Endodermal cell (in vitro differentiated cells): ENCODE measurements at regions not wholly inside any gene's neighbourhood (a gene's known extent, or its start where the extent isn't known, plus 50 kb on each side); places are given as distances from the start of the nearest gene placed in this dataset.

Experiments
- DNase-seq: peaks from one replicate; pipeline ENCODE4 v3.0.0-alpha.2; 2017
- H3K27ac ChIP-seq: 2 replicates; pipeline ENCODE4 v1.5.1; 2013; ENCODE audit warnings: mild to moderate bottlenecking, low read depth, low read length, moderate library complexity
- H3K27me3 ChIP-seq: 2 replicates; pipeline ENCODE4 v1.6.1; 2013; ENCODE audit warnings: mild to moderate bottlenecking, low read length, moderate library complexity; ENCODE audit not compliant: insufficient read depth, control insufficient read depth, poor library complexity, severe bottlenecking
- H3K36me3 ChIP-seq: 2 replicates; pipeline ENCODE4 v1.7.0; 2013; ENCODE audit warnings: mild to moderate bottlenecking, low read length, moderate library complexity; ENCODE audit not compliant: control insufficient read depth, insufficient read depth
- H3K4me1 ChIP-seq: one replicate; pipeline ENCODE4 v1.7.0; 2013; ENCODE audit warnings: low read length; ENCODE audit not compliant: control insufficient read depth, insufficient read depth
- H3K4me3 ChIP-seq: 2 replicates; pipeline ENCODE4 v1.5.1; 2013; ENCODE audit warnings: mild to moderate bottlenecking, low read length, moderate library complexity
- H3K9ac ChIP-seq: 2 replicates; pipeline ENCODE4 v1.6.1; 2013; ENCODE audit warnings: mild to moderate bottlenecking, low read length, moderate library complexity; ENCODE audit not compliant: poor library complexity, severe bottlenecking; ENCODE audit errors: extremely low read depth
- H3K9me3 ChIP-seq: 2 replicates; pipeline ENCODE4 v1.6.1; 2013; ENCODE audit warnings: mild to moderate bottlenecking, low read length, moderate library complexity; ENCODE audit not compliant: control insufficient read depth
- H3K27ac Mint-ChIP-seq: 2 replicates; pipeline ENCODE4 v1.8.0; 2020; ENCODE audit warnings: mixed read lengths
- H3K27me3 Mint-ChIP-seq: 2 replicates; pipeline ENCODE4 v1.8.0; 2021; ENCODE audit warnings: mild to moderate bottlenecking, mixed read lengths; ENCODE audit not compliant: insufficient read depth
- H3K36me3 Mint-ChIP-seq: 2 replicates; pipeline ENCODE4 v1.8.0; 2020; ENCODE audit warnings: low read depth, mixed read lengths
- H3K4me1 Mint-ChIP-seq: 2 replicates; pipeline ENCODE4 v1.8.0; 2020; ENCODE audit warnings: mixed read lengths
- H3K4me3 Mint-ChIP-seq: 2 replicates; pipeline ENCODE4 v1.8.0; 2020; ENCODE audit warnings: mild to moderate bottlenecking, moderate library complexity, mixed read lengths
- H3K9me3 Mint-ChIP-seq: 2 replicates; pipeline ENCODE4 v1.8.0; 2020; ENCODE audit warnings: mild to moderate bottlenecking, mixed read lengths
- CTCF ChIP-seq: fragments of 200-600 bp; sonication (generic); conservative IDR thresholded peaks from 2 replicates; pipeline ENCODE4 v1.5.0; 2021; ENCODE audit warnings: antibody characterized with exemption, mild to moderate bottlenecking
- WGBS, 2 experiments: methylation state at CpG; one replicate each; pipeline versions ENCODE4 v1.1.5 to v1.1.7; 2013; ENCODE audit warnings: missing lambda C conversion rate in 2 of 2, mixed read lengths in 1 of 2; ENCODE audit not compliant: insufficient coverage in 1 of 2, insufficient read length in 1 of 2; 5-methylcytosine and 5-hydroxymethylcytosine counted together

- H3K4me3 ChIP-seq = no peak overlapping the region
- Mint-ChIP-seq H3K27ac (no peak overlapping the region), H3K36me3 (no peaks in the 10 kb centered on the region), H3K4me1 (peaks cover 32% of the 10 kb centered on the region), H3K4me3 (no peak overlapping the region), H3K9me3 (no peaks in the 10 kb centered on the region), H3K27me3 (peaks cover 2% of the 10 kb centered on the region)
- no peak for DNase-seq
- no peak overlapping the region for H3K9ac ChIP-seq
- H3K27me3 ChIP-seq = no peaks in the 10 kb centered on the region
- no peak overlapping the region for H3K27ac ChIP-seq
- no peaks in the 10 kb centered on the region for H3K36me3 ChIP-seq
- no peaks in the 10 kb centered on the region for H3K9me3 ChIP-seq
- WGBS, 2 experiments = 50% methylated on average over 1 of the region's 1 CpG; no CpG with 5 or more reads in 1 of the 2 experiments
- no peak for TF ChIP-seq CTCF
- H3K4me1 ChIP-seq = no peaks in the 10 kb centered on the region
Measured at GRCh38 chr2:156891609-156892008, 365.9 kb upstream of the GALNT5 start.

GRCh38 chr2:156892467-156893281 lies 364.8 kb upstream of the GALNT5 start:
- no peaks in the 10 kb centered on the region for H3K9me3 ChIP-seq
- Mint-ChIP-seq H3K9me3 (no peaks in the 10 kb centered on the region), H3K36me3 (no peaks in the 10 kb centered on the region), H3K27ac (no peak overlapping the region), H3K27me3 (peaks cover 2% of the 10 kb centered on the region), H3K4me3 (peak overlapping the region; percentile 42), H3K4me1 (peaks cover 30% of the 10 kb centered on the region)
- no peaks in the 10 kb centered on the region for H3K27me3 ChIP-seq
- no peak overlapping the region for H3K27ac ChIP-seq
- no peak for DNase-seq
- WGBS, 2 experiments = 26% methylated on average over 14 of the region's 14 CpGs
- H3K4me1 ChIP-seq = no peaks in the 10 kb centered on the region
- H3K9ac ChIP-seq = no peak overlapping the region
- TF ChIP-seq CTCF = peak; percentile 84
- H3K36me3 ChIP-seq = no peaks in the 10 kb centered on the region
- H3K4me3 ChIP-seq = no peak overlapping the region

GRCh38 chr2:156896294-156896693 lies 361.2 kb upstream of the GALNT5 start:
- no peak for DNase-seq
- no peak overlapping the region for H3K9ac ChIP-seq
- no peak for TF ChIP-seq CTCF
- no peak overlapping the region for H3K27ac ChIP-seq
- no peaks in the 10 kb centered on the region for H3K4me1 ChIP-seq
- no peak overlapping the region for H3K4me3 ChIP-seq
- Mint-ChIP-seq H3K4me3 (no peak overlapping the region), H3K27me3 (peaks cover 2% of the 10 kb centered on the region), H3K4me1 (peaks cover 24% of the 10 kb centered on the region), H3K9me3 (peaks cover 5% of the 10 kb centered on the region), H3K36me3 (no peaks in the 10 kb centered on the region), H3K27ac (no peak overlapping the region)
- no peaks in the 10 kb centered on the region for H3K36me3 ChIP-seq
- 97 to 100% methylated on average over 1 of the region's 1 CpG for WGBS, 2 experiments
- no peaks in the 10 kb centered on the region for H3K9me3 ChIP-seq
- H3K27me3 ChIP-seq = no peaks in the 10 kb centered on the region
